Thyroid gland (tissue), 4 donors: ENCODE measurements at regions not wholly inside any gene's neighbourhood (a gene's known extent, or its start where the extent isn't known, plus 50 kb on each side); places are given as distances from the start of the nearest gene placed in this dataset.
"Not testable (repeated sequence)": the region's sequence is repeated elsewhere in the genome, so short reads cannot be mapped to it uniquely, and the experiment has no call there.

ENCODE experiments used
- DNase-seq, 2 donors: peaks; one replicate each; pipeline ENCODE4 v3.0.0-alpha.2; 2019
- H3K27ac ChIP-seq, 3 donors: fragments of 200-600 bp; sonication (generic); 1 replicate in 2 of 3; 2 replicates in 1 of 3; pipeline ENCODE4 v1.5.1; 2016 to 2019; ENCODE audit warnings: mild to moderate bottlenecking in 1 of 3, moderate library complexity in 1 of 3
- H3K27me3 ChIP-seq: fragments of 200-600 bp; sonication (generic); one replicate; pipeline ENCODE4 v1.5.1; 2019
- H3K36me3 ChIP-seq, 2 donors: fragments of 200-600 bp; sonication (generic); one replicate each; pipeline ENCODE4 v1.5.1; 2016 to 2019
- H3K4me1 ChIP-seq, 2 donors: fragments of 200-600 bp; sonication (generic); one replicate each; pipeline ENCODE4 v1.5.1; 2017 to 2019
- H3K4me3 ChIP-seq, 3 donors: fragments of 200-600 bp; sonication (generic); replicated peaks in 1 of 3; 1 replicate in 2 of 3; 2 replicates in 1 of 3; pipeline ENCODE4 v1.5.1; 2016; ENCODE audit warnings: mild to moderate bottlenecking in 1 of 3
- H3K9me3 ChIP-seq: fragments of 200-600 bp; sonication (generic); one replicate; pipeline ENCODE4 v1.5.1; 2017
- POLR2A ChIP-seq, 2 donors: fragments of 450-650 bp; IDR thresholded peaks; one replicate each; pipeline ENCODE4 v1.6.1; 2017; ENCODE audit warnings: antibody characterized with exemption in 2 of 2, mild to moderate bottlenecking in 2 of 2, moderate library complexity in 1 of 2
- WGBS, 2 donors: methylation state at CpG; one replicate each; pipeline ENCODE4 v1.1.5; 2017; 5-methylcytosine and 5-hydroxymethylcytosine counted together
- intact Hi-C: fragments of 100-400 bp; cut with DNase I; formaldehyde crosslinking; loops from one replicate; pipeline ENCODE4 v1.15.1; 2023
- TF ChIP-seq, protein P1 (sequence below), 6 experiments: fragments of 200-600 bp in 3 of 6; fragments of 450-650 bp in 3 of 6; sonication (generic) in 3 of 6; IDR thresholded peaks; one replicate each; pipeline ENCODE4 v1.5.1; 2016 to 2019; ENCODE audit warnings: antibody characterized with exemption in 6 of 6, mild to moderate bottlenecking in 2 of 6, inconsistent platforms in 1 of 6, moderate library complexity in 1 of 6

DNA sequence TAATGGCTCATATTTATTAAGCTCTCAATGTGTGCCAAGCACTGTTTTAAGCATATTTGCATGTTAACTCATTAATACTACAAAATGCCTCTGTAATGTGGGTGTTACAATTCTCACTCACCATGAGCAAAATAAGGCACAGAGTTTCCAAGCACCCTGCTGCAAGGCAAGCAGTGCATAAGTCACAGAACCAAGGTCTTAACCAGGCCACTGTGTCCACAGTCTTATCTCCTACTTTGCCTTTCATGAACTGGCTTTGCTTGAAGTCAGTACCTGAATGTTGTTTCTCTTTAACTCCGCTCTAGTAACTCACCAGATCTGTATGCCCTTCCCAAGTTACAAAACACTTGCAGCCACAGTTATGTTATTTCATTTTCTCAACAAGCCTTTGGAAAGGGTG lies 1372.7 kb downstream of the AACS start:
- no peak for DNase-seq

DNA sequence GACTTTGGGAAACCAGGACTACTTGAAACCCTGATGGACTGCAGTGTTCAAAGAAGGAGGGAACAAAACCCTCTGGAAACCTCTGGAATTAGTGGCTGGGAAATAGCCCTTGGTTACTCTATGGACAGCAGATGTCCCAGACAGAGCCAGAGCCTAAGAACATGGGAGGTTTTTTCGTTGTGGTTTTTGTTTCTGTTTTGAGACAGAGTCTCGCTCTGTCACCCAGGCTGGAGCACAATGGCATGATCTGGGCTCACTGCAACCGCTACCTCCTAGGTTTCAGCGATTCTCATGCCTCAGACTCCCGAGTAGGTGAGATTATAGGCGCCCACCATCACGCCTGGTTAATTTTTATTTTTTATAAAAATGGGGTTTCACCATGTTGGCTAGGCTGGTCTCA lies 1378.7 kb downstream of the AACS start:
- intact Hi-C loops: no loop called here
- Histone ChIP-seq H3K27ac (no peak overlapping the region), H3K36me3 (no peaks in the 10 kb centered on the region), H3K27me3 (no peaks in the 10 kb centered on the region), H3K4me1 (no peaks in the 10 kb centered on the region), H3K4me3 (no peak overlapping the region), H3K9me3 (no peaks in the 10 kb centered on the region)
- WGBS, 2 donors: 76 to 82% methylated on average over 7 of the region's 7 CpGs
- TF ChIP-seq POLR2A (IDR thresholded peaks at IDR 0.05): no peak
- TF ChIP-seq, protein P1, sequence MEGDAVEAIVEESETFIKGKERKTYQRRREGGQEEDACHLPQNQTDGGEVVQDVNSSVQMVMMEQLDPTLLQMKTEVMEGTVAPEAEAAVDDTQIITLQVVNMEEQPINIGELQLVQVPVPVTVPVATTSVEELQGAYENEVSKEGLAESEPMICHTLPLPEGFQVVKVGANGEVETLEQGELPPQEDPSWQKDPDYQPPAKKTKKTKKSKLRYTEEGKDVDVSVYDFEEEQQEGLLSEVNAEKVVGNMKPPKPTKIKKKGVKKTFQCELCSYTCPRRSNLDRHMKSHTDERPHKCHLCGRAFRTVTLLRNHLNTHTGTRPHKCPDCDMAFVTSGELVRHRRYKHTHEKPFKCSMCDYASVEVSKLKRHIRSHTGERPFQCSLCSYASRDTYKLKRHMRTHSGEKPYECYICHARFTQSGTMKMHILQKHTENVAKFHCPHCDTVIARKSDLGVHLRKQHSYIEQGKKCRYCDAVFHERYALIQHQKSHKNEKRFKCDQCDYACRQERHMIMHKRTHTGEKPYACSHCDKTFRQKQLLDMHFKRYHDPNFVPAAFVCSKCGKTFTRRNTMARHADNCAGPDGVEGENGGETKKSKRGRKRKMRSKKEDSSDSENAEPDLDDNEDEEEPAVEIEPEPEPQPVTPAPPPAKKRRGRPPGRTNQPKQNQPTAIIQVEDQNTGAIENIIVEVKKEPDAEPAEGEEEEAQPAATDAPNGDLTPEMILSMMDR (IDR thresholded peaks at IDR 0.05): no peak
- no peak for DNase-seq

More for the DNA sequence above, 1372.7 kb downstream of the AACS start:
- 48 to 63% methylated on average over 1 of the region's 1 CpG for WGBS, 2 donors
- Histone ChIP-seq H3K36me3 (no peaks in the 10 kb centered on the region), H3K27me3 (no peaks in the 10 kb centered on the region), H3K4me3 (no peak overlapping the region), H3K27ac (no peak overlapping the region), H3K4me1 (no peaks in the 10 kb centered on the region), H3K9me3 (no peaks in the 10 kb centered on the region)
- TF ChIP-seq, protein P1 (IDR thresholded peaks at IDR 0.05): no peak
- no peak for TF ChIP-seq POLR2A (IDR thresholded peaks at IDR 0.05)
- intact Hi-C loops: no loop called here

DNA sequence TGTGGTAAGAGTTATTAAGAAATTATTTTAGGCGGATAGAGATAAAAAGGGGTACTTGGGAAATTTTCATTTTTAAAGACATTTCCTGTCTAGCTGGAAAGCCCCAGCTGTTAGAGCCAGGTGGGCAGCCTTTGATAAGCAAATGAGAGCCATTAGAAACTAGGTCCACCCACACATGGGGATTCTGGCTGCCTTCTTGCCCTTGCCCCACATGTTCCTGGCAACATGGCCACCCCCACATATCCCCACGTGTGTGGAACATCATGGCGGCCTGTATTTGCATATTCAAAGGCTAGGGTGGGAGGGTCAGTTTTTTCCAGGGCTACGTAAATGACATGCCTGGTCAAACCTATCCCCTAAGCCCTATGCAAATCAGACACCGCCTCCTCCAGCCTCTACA lies 1382.1 kb downstream of the AACS start:
- intact Hi-C loops: no loop called here
- TF ChIP-seq POLR2A (IDR thresholded peaks at IDR 0.05): no peak
- TF ChIP-seq, protein P1 (IDR thresholded peaks at IDR 0.05): no peak
- no peak for DNase-seq
- H3K4me1 ChIP-seq: no peaks in the 10 kb centered on the region
- no peaks in the 10 kb centered on the region for H3K27me3 ChIP-seq
- no peaks in the 10 kb centered on the region for H3K9me3 ChIP-seq
- H3K36me3 ChIP-seq: no peaks in the 10 kb centered on the region
- H3K27ac ChIP-seq: no peak overlapping the region
- WGBS, 2 donors: 77 to 79% methylated on average over 5 of the region's 5 CpGs
- no peak overlapping the region for H3K4me3 ChIP-seq

DNA sequence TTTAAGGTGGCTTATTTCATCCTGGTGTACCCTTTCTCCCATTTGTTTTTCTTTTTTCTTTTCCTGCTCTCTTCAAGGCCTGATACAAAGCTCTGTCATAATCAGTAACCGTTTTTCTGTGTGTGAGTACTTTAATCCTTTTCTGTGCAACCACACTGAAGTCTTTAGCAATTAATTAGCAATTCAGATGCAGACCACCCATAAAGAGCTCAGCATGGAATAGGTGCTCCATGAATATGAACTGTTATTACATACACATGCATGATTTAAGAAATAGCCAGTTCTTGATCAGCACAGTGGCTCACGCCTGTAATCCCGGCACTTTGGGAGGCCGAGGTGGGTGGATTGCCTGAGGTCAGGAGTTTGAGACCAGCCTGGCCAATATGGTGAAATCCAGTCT lies 1386.6 kb downstream of the AACS start:
- Histone ChIP-seq H3K4me1 (no peaks in the 10 kb centered on the region), H3K27me3 (no peaks in the 10 kb centered on the region), H3K27ac (no peak overlapping the region), H3K9me3 (no peaks in the 10 kb centered on the region), H3K36me3 (no peaks in the 10 kb centered on the region), H3K4me3 (no peak overlapping the region)
- WGBS, 2 donors: 63 to 65% methylated on average over 4 of the region's 4 CpGs
- TF ChIP-seq, protein P1 (IDR thresholded peaks at IDR 0.05): no peak
- no peak for TF ChIP-seq POLR2A (IDR thresholded peaks at IDR 0.05)
- intact Hi-C loops: no loop called here
- DNase-seq: no peak

DNA sequence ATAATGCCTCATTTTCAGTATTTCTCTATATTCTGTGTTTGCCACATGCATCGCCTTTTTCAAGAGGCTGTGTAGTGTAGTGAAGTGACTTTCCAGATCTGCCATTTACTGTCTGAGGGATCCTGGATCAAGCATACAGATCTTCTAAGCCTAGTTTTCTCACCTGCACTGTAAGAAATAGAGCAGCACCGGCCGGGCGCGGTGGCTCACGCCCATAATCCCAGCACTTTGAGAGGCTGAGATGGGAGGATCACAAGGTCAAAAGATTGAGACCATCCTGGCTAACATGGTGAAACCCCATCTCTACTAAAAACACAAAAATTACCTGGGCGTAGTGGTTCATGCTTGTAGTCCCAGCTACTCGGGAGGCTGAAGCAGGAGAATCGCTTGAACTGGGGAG lies 1387.5 kb downstream of the AACS start:
- H3K36me3 ChIP-seq, H3K27ac ChIP-seq, H3K27me3 ChIP-seq, H3K4me1 ChIP-seq, H3K4me3 ChIP-seq, DNase-seq, intact Hi-C loops, H3K9me3 ChIP-seq: not testable (repeated sequence)
- 92 to 95% methylated on average over 9 of the region's 9 CpGs for WGBS, 2 donors

DNA sequence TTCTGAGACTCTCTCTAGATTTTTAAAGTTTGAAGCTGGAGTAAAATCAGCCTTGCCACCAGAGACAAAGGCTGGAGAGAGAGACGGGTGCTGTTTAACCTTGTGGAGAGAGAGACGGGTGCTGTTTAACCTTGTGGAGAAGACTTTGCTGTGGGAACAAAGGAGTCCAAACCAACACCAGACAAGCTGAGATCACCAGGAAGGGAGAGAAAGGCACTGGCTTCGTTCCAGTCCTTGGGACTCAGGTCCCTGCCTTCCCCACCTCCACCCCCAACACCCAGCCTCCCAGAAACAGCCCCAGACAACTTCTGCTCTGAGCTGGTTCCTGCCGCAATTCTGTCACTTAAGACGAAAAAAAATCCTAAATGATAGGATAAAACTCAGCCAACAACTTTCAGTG lies 1389.3 kb downstream of the AACS start:
- no peak overlapping the region for H3K4me3 ChIP-seq
- no peaks in the 10 kb centered on the region for H3K27me3 ChIP-seq
- 59 to 67% methylated on average over 5 of the region's 5 CpGs for WGBS, 2 donors
- no peaks in the 10 kb centered on the region for H3K9me3 ChIP-seq
- no peaks in the 10 kb centered on the region for H3K36me3 ChIP-seq
- TF ChIP-seq, protein P1 (IDR thresholded peaks at IDR 0.05): no peak
- no peak for TF ChIP-seq POLR2A (IDR thresholded peaks at IDR 0.05)
- no peak overlapping the region for H3K27ac ChIP-seq
- no peak for DNase-seq
- intact Hi-C loops: no loop called here
- no peaks in the 10 kb centered on the region for H3K4me1 ChIP-seq
